KMS-11 (cell line): ENCODE measurements at regions not wholly inside any gene's neighbourhood (a gene's known extent, or its start where the extent isn't known, plus 50 kb on each side); places are given as distances from the start of the nearest gene placed in this dataset.

Experiments
- H2AFZ ChIP-seq: fragments of 200-600 bp; sonication (generic); 2 replicates; pipeline ENCODE4 v1.6.1; 2016; ENCODE audit warnings: antibody characterized with exemption, mixed run types, low read depth
- H3K27ac ChIP-seq: fragments of 200-600 bp; sonication (generic); 2 replicates; pipeline ENCODE4 v1.6.1; 2016; ENCODE audit warnings: mild to moderate bottlenecking, mixed run types
- H3K27me3 ChIP-seq: fragments of 200-600 bp; sonication (generic); 2 replicates; pipeline ENCODE4 v1.6.1; 2017; ENCODE audit warnings: mild to moderate bottlenecking, low read depth, mixed run types, moderate library complexity; ENCODE audit not compliant: insufficient read depth
- H3K36me3 ChIP-seq: fragments of 200-600 bp; sonication (generic); 2 replicates; pipeline ENCODE4 v1.6.1; 2017; ENCODE audit warnings: mild to moderate bottlenecking, mixed run types; ENCODE audit not compliant: insufficient read depth
- H3K4me1 ChIP-seq: fragments of 200-600 bp; sonication (generic); 2 replicates; pipeline ENCODE4 v1.6.1; 2016; ENCODE audit warnings: mild to moderate bottlenecking, low read depth, mixed run types; ENCODE audit not compliant: poor library complexity, severe bottlenecking
- H3K4me2 ChIP-seq: fragments of 200-600 bp; sonication (generic); 2 replicates; pipeline ENCODE4 v1.7.0; 2016; ENCODE audit warnings: mild to moderate bottlenecking, mixed run types
- H3K4me3 ChIP-seq: fragments of 200-600 bp; sonication (generic); IDR thresholded peaks from 2 replicates; pipeline ENCODE4 v1.6.1; 2017; ENCODE audit warnings: low read depth, low read length, mixed read lengths; ENCODE audit not compliant: insufficient read depth
- H3K79me2 ChIP-seq: fragments of 200-600 bp; sonication (generic); 2 replicates; pipeline ENCODE4 v1.6.1; 2016; ENCODE audit warnings: low read depth, mixed run types; ENCODE audit not compliant: insufficient read depth
- H3K9ac ChIP-seq: fragments of 200-600 bp; sonication (generic); 2 replicates; pipeline ENCODE4 v1.6.1; 2016; ENCODE audit warnings: mild to moderate bottlenecking, mixed run types
- H4K20me1 ChIP-seq: fragments of 200-600 bp; sonication (generic); 2 replicates; pipeline ENCODE4 v1.6.1; 2016; ENCODE audit warnings: mild to moderate bottlenecking, mixed run types; ENCODE audit not compliant: insufficient read depth
- CTCF ChIP-seq: fragments of 200-600 bp; sonication (generic); conservative IDR thresholded peaks from 2 replicates; pipeline ENCODE4 v1.6.1; 2017; ENCODE audit warnings: low read depth, mild to moderate bottlenecking, antibody characterized with exemption, low read length, moderate library complexity, mixed read lengths

DNA sequence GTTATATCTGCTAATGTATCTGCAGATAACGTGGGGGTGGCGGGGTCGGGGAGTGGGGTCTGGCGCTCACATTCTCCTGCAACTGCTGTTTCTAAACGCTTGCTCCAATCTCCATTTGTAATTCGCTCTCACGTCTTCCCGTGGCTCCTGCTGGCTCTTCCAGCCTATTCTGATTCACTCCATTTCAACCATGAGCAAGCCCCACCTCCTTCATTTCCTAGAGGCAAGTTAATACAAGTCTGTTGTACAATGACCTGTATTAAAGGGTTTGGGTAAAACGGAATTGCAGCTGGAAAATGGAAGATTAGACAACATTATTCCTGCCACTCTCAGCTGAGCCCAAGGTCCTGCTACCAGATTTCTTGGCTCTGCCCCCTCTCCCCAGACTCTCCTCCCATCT, 132.3 kb downstream of the CSNK2A3 start:
- H3K9ac ChIP-seq: no peak overlapping the region
- H3K27me3 ChIP-seq: no peaks in the 10 kb centered on the region

GRCh38 chr11:11218629-11218986, 134.4 kb downstream of the CSNK2A3 start:
- no peaks in the 10 kb centered on the region for H3K36me3 ChIP-seq
- no peak overlapping the region for H3K4me2 ChIP-seq
- TF ChIP-seq CTCF: no peak
- no peaks in the 10 kb centered on the region for H4K20me1 ChIP-seq
- H3K9ac ChIP-seq: no peak overlapping the region
- no peaks in the 10 kb centered on the region for H3K4me1 ChIP-seq
- no peak overlapping the region for H3K4me3 ChIP-seq
- no peak overlapping the region for H2AFZ ChIP-seq
- no peaks in the 10 kb centered on the region for H3K27me3 ChIP-seq
- H3K79me2 ChIP-seq: no peaks in the 10 kb centered on the region
- no peak overlapping the region for H3K27ac ChIP-seq

More for the DNA sequence above, 132.3 kb downstream of the CSNK2A3 start:
- H3K4me1 ChIP-seq: no peaks in the 10 kb centered on the region
- no peaks in the 10 kb centered on the region for H4K20me1 ChIP-seq
- no peak overlapping the region for H2AFZ ChIP-seq
- H3K36me3 ChIP-seq: no peaks in the 10 kb centered on the region
- H3K79me2 ChIP-seq: no peaks in the 10 kb centered on the region
- H3K27ac ChIP-seq: no peak overlapping the region
- no peak overlapping the region for H3K4me3 ChIP-seq
- no peak overlapping the region for H3K4me2 ChIP-seq
- TF ChIP-seq CTCF: no peak

- Histone ChIP-seq H3K79me2 (no peaks in the 10 kb centered on the region), H3K9ac (no peak overlapping the region), H3K4me3 (no peak overlapping the region), H3K27ac (no peak overlapping the region), H3K4me1 (no peaks in the 10 kb centered on the region), H2AFZ (no peak overlapping the region), H3K4me2 (no peak overlapping the region), H3K36me3 (no peaks in the 10 kb centered on the region), H3K27me3 (no peaks in the 10 kb centered on the region), H4K20me1 (no peaks in the 10 kb centered on the region)
- TF ChIP-seq CTCF: no peak
These were observed 135.0 kb downstream of the CSNK2A3 start for GRCh38 chr11:11217929-11218628.

- Histone ChIP-seq H3K9ac (no peak overlapping the region), H3K27ac (no peak overlapping the region), H3K4me3 (no peak overlapping the region), H3K36me3 (no peaks in the 10 kb centered on the region), H3K79me2 (no peaks in the 10 kb centered on the region), H2AFZ (no peak overlapping the region), H3K27me3 (no peaks in the 10 kb centered on the region), H4K20me1 (no peaks in the 10 kb centered on the region), H3K4me2 (no peak overlapping the region), H3K4me1 (no peaks in the 10 kb centered on the region)
- no peak for TF ChIP-seq CTCF
These were observed 135.6 kb downstream of the CSNK2A3 start for GRCh38 chr11:11217289-11217928.
